Erythroblast (primary cell): ENCODE measurements at regions not wholly inside any gene's neighbourhood (a gene's known extent, or its start where the extent isn't known, plus 50 kb on each side); places are given as distances from the start of the nearest gene placed in this dataset.

Source experiments
- GATA1 ChIP-seq: IDR thresholded peaks from 2 replicates; pipeline ENCODE4 v1.6.1; 2011; ENCODE audit warnings: low read depth, mild to moderate bottlenecking, control low read depth, low read length, moderate library complexity
- POLR2A ChIP-seq: IDR thresholded peaks from 2 replicates; pipeline ENCODE4 v1.6.1; 2011; ENCODE audit warnings: mild to moderate bottlenecking, low read length

- TF ChIP-seq POLR2A (no peak), GATA1 (no peak)
Measured at GRCh38 chr6:28635547-28636158, 110.0 kb downstream of the GPX5 start.
